ENCODE measurements at regions not wholly inside any gene's neighbourhood (a gene's known extent, or its start where the extent isn't known, plus 50 kb on each side); places are given as distances from the start of the nearest gene placed in this dataset.

DNA sequence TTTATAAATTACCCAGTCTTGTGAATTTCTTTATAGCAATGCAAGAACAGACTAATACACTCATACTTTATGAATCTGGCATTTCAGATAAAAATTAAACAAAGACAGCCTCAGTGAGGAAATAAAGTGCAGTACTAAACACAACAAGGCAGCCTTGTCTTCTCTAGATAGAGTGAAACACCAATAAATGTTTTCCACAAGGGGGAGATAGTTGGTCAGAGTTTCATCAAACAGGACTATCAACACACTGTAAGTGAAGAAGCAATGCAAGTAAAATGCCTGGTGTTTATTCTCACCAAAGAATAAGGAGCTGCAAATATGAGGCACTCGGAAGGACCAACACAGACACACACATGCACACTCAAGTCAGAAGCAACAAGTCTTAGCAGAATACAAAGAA, 62.8 kb downstream of the FAM9B start:
- DNase-seq, result no peak

DNA sequence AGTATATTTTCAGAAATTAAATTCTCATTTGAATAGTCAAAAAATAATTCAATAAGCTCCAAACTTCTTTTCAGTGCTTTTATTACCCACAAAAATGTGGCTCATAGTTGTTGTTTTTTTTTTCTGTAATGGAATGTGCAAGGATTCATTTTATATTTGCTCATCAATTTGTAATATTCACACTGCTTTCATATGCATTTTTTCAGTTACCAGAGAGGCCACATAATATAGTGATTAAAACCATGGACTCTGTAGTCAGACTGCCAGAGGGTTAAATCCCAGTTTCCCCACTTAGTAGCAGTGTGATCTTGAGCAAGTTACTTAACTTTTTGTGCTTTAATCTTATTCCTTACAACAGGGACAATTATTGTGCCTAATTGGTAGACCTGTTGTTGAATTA, 64.5 kb downstream of the FAM9B start:
- no peak for DNase-seq

DNA sequence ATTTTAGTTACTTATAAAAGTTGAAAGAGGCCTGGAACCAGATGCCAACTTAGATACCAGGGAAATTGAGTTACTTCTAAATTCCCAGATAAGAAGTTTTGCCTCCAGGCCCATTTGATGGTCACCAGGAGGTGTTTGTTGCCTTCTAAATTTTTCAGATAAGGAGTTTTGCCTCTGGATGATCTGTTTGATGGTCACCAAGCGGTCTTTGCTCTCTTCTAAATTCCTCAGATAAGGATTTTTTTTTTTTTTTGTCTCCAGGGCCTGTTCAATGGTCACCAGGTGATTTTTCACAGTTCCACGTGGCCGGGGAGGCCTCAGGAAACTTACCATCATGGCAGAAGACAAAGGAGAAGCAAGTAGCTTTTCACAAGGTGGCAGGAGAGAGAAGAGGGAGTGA, 66.5 kb downstream of the FAM9B start:
- DNase-seq, result no peak

DNA sequence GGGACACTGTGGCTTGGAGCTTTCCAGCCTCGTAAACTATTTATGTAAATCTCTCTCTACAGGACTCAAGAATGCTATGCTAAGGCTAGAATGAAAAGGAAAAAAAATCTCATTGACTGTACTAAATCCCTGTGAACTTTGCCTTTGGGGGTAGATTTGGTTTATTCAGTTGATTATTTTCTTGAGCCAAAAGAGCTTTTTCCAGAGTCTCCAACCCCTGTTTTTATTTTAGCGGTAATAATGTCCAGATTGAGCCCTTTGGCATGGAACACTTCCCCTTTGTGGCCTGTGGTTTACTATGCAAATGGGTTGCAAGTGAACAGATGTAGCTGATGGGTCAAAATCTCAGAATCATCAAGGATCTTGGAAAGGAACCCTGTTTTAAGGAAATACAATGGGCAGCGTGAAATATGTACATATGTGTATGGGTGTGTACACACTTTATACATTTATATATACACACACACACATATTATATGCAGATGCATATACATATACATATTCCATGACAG, 72.9 kb downstream of the FAM9B start:
- DNase-seq, result no peak

DNA sequence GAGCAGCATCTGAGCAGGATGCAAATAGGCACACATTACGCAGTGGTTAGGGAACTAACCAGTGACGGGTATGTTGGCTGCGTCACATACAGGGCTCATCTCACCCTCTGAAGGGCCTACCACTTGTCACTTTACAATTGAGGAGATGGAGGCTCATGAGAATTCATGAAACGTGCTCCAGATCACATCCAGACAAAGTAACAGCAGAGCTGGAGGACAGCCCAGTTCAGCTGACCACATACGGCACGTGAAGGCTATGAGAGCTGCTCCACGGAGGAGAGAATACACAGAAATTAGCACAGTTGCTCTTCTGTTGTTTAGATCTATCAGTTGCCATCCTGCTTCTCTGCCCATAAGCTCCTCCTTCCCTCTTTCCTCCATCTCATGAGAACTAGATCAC, 78.4 kb downstream of the FAM9B start:
- DNase-seq, result no peak

DNA sequence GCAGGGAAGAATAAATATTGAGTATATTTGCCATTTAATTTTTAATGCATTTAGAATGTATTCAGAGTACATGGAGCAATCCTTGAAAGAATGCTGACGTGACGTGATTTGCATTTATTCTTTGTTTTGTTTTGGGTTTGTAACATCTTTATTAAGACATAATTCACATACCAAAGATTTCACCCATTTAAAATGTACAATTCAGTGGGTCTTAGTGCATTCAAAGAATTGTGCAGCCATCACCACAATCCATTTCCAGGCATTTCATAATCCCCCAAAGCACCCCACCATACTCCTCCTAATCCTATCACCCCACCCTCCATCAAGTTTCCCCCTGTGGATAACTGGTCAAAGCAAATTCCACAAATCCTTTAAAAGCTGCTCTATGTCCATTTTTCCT, 87.4 kb downstream of the FAM9B start:
- no peak for DNase-seq

DNA sequence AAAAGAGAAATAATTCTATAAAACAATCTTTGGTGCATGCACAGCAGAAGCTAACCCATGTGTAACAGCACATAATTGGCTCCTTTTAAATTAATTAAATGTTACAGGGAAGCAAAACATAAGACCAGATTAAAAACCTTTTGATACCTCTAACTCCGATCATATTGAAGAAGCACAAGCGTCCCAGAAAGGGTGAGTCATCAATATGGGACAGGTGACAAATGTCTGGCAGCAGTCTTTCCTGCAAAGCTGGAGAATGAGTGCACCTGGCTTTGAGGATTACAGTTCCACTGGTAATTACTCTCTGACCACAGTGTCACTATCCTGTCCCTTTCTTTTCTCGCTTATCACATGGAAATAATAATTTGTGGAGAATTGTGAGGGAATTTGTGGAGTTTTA, 94.6 kb downstream of the FAM9B start:
- DNase-seq, result no peak

DNA sequence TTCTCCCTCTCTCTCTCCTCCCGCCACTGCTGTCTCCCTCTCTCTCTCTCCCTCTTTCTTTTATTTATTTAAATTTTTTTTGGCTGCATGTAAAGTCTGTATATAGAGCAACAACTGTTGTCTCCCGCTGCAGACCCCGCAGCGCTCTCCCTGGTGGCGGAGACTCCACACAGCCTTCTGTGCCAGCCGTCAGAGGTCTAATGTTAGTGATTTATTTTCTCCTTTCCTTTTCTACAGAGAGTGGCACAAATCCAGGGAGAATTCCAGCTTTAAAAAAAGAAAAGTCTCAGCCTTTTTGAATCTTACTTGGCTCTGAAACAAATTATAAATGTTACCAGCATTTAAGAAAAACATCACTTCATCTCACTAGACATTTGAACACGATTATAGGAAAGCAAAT, 106.2 kb downstream of the FAM9B start:
- DNase-seq, result no peak

DNA sequence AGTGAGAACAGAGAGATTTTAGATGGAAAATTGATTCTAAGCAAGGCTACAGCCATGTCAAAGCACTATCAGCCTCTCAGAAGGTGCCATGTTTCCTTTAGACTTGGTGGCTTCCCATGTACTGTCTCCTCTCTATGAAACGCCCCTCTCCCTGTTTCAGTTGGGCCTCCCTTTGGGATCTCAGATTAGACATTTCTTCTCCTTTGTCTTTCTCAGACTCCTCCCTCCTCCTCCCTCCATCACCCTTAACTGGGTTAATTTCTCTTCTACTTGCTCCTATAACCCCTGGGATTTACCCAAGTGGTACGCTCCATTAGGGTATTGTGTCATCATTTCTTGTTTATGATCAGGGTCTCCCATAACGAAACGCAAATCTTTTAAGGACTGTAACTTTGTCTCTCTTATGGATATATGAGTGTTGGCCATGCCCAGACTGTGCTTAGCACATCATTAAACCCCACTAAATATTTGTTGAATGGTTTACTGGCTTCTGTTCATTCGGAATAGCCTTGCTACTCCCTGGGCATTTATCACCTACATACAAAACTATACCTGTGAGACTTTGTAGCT, 106.8 kb downstream of the FAM9B start:
- no peak for DNase-seq

DNA sequence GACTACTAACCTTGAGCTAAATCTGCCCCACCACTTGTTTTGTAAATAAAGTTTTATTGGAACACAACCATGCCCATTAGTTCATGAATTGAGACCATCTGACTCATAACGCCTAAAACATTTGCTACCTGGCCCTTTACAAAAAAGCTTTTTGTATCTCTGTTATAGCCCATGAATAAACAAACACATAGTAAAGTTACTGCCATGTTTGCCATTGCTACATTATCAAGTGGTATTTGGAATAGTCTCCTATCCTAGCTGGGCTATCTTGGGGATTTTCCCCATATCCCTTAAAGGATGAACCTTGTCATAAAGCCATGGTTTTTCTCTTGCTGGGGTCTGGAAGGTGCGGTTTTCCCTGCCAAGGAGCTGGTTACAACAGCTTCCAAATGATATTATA, 112.3 kb downstream of the FAM9B start:
- no peak for DNase-seq

DNA sequence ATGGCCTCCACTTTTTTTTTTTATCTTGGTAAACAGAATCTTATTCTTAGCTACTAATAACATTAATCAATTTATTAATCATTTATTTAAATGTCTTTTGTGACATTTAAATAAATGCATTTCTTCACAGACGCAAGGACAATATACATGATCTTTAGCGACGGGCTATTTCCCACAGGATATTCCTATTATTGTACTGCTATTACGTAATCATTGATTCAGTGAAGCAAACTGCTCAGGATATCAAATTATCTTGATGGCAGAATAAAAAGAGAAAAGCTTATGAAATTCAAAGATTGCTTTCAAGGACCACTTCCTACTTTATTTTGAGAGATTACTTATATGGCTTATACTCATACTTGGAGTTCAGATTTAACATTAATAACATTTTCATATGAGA, 114.1 kb downstream of the FAM9B start:
- DNase-seq, result no peak

DNA sequence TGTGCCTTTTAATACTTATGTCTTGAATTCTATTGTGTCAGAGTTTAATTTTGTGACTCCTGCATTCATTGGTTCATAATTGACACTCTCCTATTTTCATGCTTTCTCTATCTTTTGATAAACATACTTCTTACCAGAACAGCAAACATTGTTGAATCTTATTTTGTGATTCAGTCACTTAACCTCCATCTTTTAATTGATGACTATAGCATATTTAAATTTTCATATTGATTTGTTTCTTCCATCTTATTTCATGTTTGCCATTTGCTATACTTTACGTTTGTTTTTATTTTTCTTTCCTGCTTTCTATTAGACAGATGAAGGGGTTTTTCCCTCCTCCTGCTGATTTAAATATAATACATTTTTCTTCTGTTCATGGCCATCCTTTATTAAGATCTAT, 115.5 kb upstream of the FAM9A start:
- DNase-seq, result no peak

DNA sequence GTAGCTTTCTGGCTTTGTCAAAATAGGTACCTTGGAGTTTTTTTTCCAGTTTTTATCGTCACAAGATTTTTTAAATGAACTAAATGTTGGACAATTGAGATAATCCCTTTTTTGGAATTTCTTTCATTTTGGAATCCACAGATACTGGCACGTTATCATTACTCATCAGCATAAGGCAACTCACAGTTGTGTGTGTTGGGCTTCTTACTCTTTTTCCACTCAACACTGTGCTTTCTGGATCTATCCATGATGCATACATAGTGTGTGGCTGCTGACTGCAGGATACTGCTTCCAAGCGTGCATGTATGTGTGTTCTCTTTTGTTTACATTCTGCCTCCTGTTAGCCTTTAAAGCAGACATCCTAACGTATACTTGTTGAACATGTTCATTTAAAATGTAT, 113.5 kb upstream of the FAM9A start:
- no peak for DNase-seq

DNA sequence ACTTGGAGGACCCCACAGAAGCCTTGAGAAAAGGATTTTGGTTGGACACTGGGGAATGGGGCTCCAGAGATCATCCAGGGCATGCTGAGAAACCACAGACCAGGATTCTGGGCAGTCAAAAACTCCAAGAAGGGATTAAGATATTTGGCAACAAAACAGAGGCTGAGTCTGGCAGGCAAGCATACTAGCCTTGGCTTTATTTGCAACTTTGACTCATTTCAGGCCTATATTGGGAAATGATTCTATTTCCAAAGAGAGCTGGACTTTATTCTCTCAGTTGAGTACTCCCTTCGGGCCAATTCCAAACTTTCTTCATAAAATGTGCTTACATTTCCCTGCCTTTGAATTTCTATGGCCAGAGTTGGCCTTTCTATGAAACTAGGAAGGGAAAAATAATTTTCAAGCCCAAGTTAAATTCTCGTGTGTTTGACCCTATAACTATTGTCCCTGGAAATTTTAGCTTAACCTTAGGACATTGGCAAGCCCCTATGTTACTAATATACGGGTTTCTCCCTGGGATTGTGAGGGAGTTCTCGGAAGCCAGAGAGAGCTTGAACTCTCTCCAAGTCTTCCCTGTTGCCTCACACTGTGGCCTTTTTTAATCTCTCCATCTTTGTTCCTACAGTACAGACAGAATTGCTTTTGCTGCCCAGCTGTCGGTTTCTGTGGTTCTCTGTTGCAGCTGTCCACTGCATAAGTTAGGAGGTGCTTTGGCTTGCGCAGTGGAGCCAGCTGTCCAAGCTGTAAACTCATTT, 112.6 kb upstream of the FAM9A start:
- peak; percentile 32 for DNase-seq

DNA sequence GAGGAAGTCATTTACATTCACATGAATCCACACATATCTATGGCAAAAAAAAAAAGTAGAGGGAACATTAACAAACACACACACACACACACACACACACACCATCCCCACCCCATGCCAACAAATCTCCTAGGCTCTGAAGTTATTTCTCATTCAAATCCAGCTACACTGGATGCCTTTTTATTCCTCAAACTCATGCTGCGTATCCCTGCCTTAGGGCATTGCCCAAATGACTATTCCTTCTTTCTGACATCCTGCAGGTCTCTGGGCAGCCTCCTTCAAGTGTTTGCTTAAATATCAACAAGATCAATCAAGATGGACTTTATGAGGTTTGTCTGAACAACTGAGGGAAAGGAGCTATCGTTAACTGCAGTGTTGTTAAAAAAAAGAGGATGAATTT, 106.5 kb upstream of the FAM9A start:
- no peak for DNase-seq

DNA sequence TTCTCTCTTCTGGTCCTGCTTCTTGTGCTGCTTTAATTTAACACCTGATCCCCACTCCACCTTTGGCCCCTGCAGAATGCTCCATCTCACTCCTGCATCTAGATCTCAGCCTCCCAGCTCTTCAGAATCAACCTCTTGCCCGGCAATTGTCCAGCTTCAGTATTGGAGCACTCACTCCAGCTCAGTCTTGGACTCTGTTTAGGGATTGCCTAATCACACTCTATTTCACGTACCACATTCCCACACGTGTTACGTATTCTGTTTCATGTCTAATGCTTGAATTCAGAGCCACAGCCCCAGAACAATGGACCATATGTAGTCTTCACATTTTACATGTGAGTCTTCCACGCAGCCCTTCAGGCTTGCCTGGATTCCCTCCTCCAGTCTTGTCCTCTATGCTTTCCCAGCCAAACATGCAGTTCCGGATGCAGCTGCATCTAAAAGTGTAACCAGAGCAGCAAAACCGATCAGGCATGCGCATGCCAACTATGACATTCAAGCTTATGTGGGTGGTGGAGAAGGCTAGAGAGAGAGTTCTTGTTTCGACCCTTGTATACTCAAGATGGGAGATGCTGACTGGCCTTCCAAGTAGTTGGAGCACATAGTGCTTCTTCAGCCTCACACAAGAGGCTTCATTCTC, 105.2 kb upstream of the FAM9A start:
- DNase-seq, result no peak

DNA sequence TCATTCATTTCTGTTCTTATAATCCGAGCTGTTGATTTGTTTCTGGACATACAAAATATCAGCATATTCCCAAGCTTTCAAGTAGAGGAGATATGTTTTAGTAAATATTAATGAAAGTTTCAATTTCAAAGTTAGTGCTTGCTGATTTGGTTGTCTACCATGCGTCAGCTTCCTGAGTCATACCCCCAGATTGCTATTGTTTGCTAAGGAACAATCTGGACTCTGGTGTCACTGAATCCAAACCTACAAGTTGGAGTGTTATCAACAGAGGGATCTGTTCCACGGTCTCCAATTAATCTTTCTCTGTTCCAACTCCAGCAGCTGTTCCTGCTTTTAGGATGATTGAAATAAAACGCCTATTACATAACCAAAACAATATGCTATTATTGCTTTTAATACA, 96.1 kb upstream of the FAM9A start:
- no peak for DNase-seq

DNA sequence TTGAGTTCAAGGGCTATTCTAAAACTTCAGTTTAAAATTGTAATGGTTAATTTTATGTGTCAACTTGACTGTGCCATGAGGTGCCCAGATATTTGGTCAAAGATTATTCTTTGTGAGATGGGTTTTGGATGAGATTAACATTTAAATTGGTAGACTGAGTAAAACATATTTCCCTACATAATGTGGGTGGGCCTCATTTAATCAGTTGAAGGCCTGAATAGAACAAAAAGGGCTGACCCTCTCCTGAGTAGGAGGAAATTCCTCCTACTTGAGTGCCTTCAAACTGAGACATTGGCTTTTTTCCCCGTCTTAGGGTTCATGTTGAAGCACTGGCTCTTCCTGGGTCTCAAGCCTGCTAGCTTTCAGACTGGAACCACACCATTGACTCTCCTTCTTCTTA, 89.6 kb upstream of the FAM9A start:
- no peak for DNase-seq

DNA sequence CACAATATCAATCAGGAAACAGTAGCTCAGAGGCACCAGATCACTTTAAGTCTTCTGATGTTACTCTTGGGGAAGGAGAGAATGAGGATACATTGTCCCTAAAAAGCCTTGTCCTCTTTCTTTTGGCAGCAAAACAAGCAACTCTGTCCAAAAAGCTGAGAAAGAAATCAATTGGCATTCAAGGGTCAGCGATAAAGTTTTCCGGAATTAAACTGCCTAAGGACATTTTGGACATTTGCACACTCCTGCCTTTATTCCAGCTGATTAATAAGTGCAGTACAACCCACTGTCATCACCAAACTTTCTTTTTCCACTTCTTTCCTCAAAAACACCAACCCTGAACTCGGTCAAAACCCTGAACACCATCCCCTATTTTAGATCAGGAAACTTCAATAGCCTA, 85.8 kb upstream of the FAM9A start:
- no peak for DNase-seq

DNA sequence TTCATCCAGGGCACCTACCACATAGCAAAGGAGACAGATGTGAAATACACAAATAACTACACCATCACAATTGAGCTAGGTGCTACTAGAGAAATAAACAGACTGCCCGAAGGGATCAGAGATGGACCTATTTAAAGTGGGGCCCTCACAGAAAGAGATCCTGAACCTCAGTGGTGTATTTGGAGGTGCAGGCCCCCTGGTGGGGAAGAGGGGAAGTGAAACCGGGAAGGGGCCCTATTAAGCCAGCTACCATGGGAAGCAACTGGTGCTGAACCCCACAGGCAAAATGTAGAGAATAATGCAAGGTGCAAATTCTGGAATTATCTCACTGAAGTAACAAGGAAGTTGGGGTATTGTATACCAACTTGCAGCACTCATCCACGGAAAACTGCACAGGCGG, 78.6 kb upstream of the FAM9A start:
- DNase-seq, result no peak

DNA sequence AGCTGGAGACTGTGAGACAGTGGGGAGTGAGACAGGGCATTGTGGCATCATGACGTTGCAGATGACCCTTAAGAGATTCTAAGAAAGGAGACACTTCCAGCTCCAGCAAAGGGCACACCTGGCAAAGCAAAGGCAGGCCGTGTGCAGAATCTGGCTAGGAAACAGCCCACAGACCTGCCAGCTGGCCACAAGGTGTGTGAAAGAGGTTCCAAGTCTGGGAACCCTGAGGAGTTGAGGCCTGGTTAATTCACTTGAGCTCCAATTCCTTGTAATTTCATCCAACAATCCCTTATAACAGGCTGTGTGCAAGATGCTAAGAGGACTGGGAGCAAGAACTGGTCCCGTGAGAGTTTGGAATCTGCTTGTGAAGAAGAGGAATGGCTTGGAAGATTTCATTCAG, 72.8 kb upstream of the FAM9A start:
- no peak for DNase-seq

DNA sequence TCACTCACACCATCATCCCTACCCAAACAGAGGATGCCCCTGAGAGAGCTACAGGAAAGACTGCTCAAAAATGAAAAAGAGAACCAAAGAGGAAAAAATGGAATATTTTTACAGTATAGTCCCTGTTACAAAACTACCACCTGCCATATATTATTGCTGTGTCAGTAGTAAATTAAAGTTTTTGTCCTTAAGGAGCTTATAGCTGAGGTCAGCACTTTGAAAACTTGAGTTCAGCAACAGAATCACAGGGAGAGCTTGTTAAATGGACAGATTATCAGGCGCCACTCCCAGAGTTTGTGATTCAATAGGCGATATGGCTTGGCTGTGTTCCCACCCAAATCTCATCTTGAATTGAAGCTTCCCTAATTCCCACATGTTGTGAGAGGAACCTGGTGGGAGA, 71.9 kb upstream of the FAM9A start:
- DNase-seq, result no peak

DNA sequence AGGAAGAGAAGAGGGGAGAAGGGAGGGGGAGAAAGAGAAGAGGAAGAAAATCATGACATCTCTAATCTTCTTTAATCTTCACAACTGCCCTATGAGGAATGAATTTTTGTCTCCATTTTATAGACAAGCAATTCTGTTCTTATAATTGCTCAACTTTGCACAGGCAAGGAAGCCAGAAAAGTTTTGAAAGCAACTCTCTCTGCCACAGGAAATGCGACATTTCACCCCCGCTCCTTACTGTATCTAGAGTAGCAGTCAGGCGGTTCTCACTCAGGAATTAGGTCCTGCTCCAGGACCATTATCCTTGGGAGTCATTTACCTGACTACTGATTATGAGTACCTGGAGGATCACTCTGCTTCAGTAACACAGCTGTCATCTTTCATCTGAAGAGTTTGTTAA, 69.2 kb upstream of the FAM9A start:
- DNase-seq, result no peak

DNA sequence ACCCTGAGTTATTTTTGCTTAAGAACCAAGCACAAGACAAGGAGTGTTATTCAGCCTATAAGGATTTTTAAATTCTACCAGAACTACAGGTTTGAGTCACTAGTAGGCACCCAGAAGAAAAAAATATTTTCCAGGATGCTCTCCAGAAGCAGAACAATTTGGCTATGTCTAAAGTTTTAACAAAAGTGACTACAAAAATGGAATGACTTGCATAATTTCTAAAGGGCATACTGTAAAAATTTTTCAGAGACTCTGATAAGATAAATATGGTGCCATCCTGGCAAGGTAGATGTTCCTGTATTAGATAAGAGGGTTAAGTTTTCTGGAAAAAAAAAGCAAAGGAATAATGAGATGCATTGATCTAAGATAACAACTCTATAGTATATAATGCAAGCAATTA, 68.6 kb upstream of the FAM9A start:
- no peak for DNase-seq

DNA sequence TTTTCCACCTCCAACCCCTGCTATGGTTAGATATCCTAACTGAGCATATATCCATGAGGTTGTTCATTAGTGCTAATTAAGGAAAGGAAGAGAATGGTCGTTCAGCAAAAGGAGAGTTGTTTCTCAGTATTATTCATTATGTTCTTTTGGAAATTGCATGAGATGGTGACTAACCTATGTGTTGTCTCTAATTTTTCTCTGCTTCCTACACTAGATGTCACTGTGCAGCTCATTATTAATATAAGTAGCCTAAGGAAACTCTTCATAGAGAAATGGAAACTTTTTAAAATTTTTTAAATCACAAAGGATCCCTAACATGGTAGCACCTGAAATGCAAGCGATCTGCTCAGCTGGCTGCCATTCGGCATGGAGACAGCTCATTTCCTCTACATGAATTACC, 67.7 kb upstream of the FAM9A start:
- DNase-seq, result no peak

Measured in amniotic stem cell (primary cell).